A549 (cell line): ENCODE measurements at regions not wholly inside any gene's neighbourhood (a gene's known extent, or its start where the extent isn't known, plus 50 kb on each side); places are given as distances from the start of the nearest gene placed in this dataset.

Source experiments
- ATAC-seq, 2 experiments: fragments of 200-7000 bp in 1 of 2; fragments of >200 bp in 1 of 2; cut with Nextera tagmentation in 1 of 2; cut with Tn5 transposase in 1 of 2; 3 replicates each; pipeline versions ENCODE4 v1.8.0 to v1.9.1; 2018 to 2020; ENCODE audit warnings: mild to moderate bottlenecking in 1 of 2, moderate library complexity in 1 of 2
- CTCF ChIA-PET: fragments of 300-600 bp; sonication (Branson Sonifier 250); formaldehyde crosslinking; extraction: SDS; loops from one replicate; lab custom pipeline; 2021; ENCODE audit warnings: antibody characterized with exemption, inconsistent platforms; lab: Yijun Ruan, JAX
- POLR2A ChIA-PET: fragments of 350-600 bp; formaldehyde crosslinking; extraction: SDS; loops from one replicate; lab custom pipeline; 2021; ENCODE audit warnings: antibody characterized with exemption, inconsistent platforms; lab: Yijun Ruan, JAX
- DNase-seq, 2 experiments: peaks; one replicate each; pipeline versions ENCODE4 v3.0.0 to v3.0.0-alpha.2; 2011 to 2016; ENCODE audit warnings: low read depth in 1 of 2, low spot score in 1 of 2
- FAIRE-seq: peaks from 2 replicates; lab custom pipeline; 2011; peaks lifted over from hg19 to GRCh38; lab: Jason Lieb, UNC
- H3K27ac ChIP-seq, 2 experiments: fragments of >200 bp; sonication (Bioruptor Twin); formaldehyde crosslinking; 3 replicates each; pipeline ENCODE4 v1.5.1; 2016 to 2017
- H3K4me1 ChIP-seq: fragments of >200 bp; sonication (Bioruptor Twin); formaldehyde crosslinking; 3 replicates; pipeline ENCODE4 v1.6.1; 2016
- H3K4me2 ChIP-seq: fragments of >200 bp; sonication (Bioruptor Twin); formaldehyde crosslinking; 3 replicates; pipeline ENCODE4 v1.6.1; 2016
- H3K4me3 ChIP-seq: fragments of >200 bp; sonication (Bioruptor Twin); formaldehyde crosslinking; 3 replicates; pipeline ENCODE4 v1.5.1; 2016
- H3K9me3 ChIP-seq: fragments of >200 bp; sonication (Bioruptor Twin); formaldehyde crosslinking; 3 replicates; pipeline ENCODE4 v1.6.1; 2016
- BCL3 ChIP-seq: fragments of >200 bp; sonication (Bioruptor Twin); formaldehyde crosslinking; IDR thresholded peaks from 3 replicates; pipeline ENCODE4 v1.6.1; 2016
- CEBPB ChIP-seq, 2 experiments: fragments of >200 bp in 1 of 2; sonication (Bioruptor Twin) in 1 of 2; formaldehyde crosslinking in 1 of 2; IDR thresholded peaks; 2 replicates each; pipeline ENCODE4 v1.6.1; 2012 to 2016
- CHD2 ChIP-seq: fragments of 150-350 bp; IDR thresholded peaks from 2 replicates; pipeline ENCODE4 v1.6.1; 2014; ENCODE audit warnings: low read length; ENCODE audit not compliant: partially characterized antibody
- EHF ChIP-seq: fragments of 250-450 bp; sonication (Bioruptor Pico); IDR thresholded peaks from 2 replicates; pipeline ENCODE4 v1.5.0; 2020; ENCODE audit warnings: mild to moderate bottlenecking
- EP300 ChIP-seq, 2 experiments: fragments of >200 bp; sonication (Bioruptor Twin); formaldehyde crosslinking; IDR thresholded peaks; 2 replicates in 1 of 2; 3 replicates in 1 of 2; pipeline ENCODE4 v1.6.1; 2016 to 2017
- FOSL2 ChIP-seq, 2 experiments: fragments of 450-650 bp in 1 of 2; fragments of >200 bp in 1 of 2; sonication (Bioruptor Twin) in 1 of 2; formaldehyde crosslinking; IDR thresholded peaks; 2 replicates each; pipeline versions ENCODE4 v1.5.0 to v1.6.1; 2016 to 2020; ENCODE audit warnings: mild to moderate bottlenecking in 1 of 2, moderate library complexity in 1 of 2
- FOXS1 ChIP-seq: fragments of 250-450 bp; sonication (Bioruptor Pico); IDR thresholded peaks from 2 replicates; pipeline ENCODE4 v1.5.0; 2020; ENCODE audit warnings: mild to moderate bottlenecking, moderate library complexity
- GATA3 ChIP-seq: IDR thresholded peaks from 2 replicates; pipeline ENCODE4 v1.6.1; 2012; ENCODE audit warnings: borderline replicate concordance
- HOXA7 ChIP-seq: fragments of 250-450 bp; sonication (Bioruptor Pico); IDR thresholded peaks from 2 replicates; pipeline ENCODE4 v1.5.0; 2020; ENCODE audit warnings: mild to moderate bottlenecking, moderate library complexity
- HOXB5 ChIP-seq: fragments of 250-450 bp; sonication (Bioruptor Pico); IDR thresholded peaks from 2 replicates; pipeline ENCODE4 v1.5.0; 2020; ENCODE audit warnings: mild to moderate bottlenecking, moderate library complexity
- KDM1A ChIP-seq: fragments of 200-600 bp; sonication (generic); IDR thresholded peaks from 2 replicates; pipeline ENCODE4 v1.6.1; 2016; ENCODE audit warnings: low read depth, mild to moderate bottlenecking
- KDM5A ChIP-seq: fragments of 200-600 bp; sonication (generic); IDR thresholded peaks from 2 replicates; pipeline ENCODE4 v1.6.1; 2016; ENCODE audit warnings: antibody characterized with exemption, mild to moderate bottlenecking
- MAFK ChIP-seq: fragments of 450-650 bp; IDR thresholded peaks from 2 replicates; pipeline ENCODE4 v1.6.1; 2014; ENCODE audit not compliant: partially characterized antibody
- MAX ChIP-seq: IDR thresholded peaks from 2 replicates; pipeline ENCODE4 v1.6.1; 2012
- NFE2L2 ChIP-seq: fragments of 150-350 bp; conservative IDR thresholded peaks from 2 replicates; pipeline ENCODE4 v1.6.1; 2014; ENCODE audit warnings: low read length
- PHF8 ChIP-seq: fragments of 200-600 bp; sonication (generic); IDR thresholded peaks from 2 replicates; pipeline ENCODE4 v1.6.1; 2016; ENCODE audit warnings: low read depth, mild to moderate bottlenecking, antibody characterized with exemption, moderate library complexity, borderline replicate concordance
- POLR2AphosphoS2 ChIP-seq: conservative IDR thresholded peaks from 2 replicates; pipeline ENCODE4 v1.6.1; 2012; ENCODE audit warnings: low read length, improper control_type of control experiment, inconsistent platforms
- RFX5 ChIP-seq: fragments of 450-650 bp; IDR thresholded peaks from 2 replicates; pipeline ENCODE4 v1.7.1; 2014; ENCODE audit warnings: antibody characterized with exemption, mild to moderate bottlenecking, moderate library complexity
- SMC3 ChIP-seq: fragments of >200 bp; sonication (Bioruptor Twin); formaldehyde crosslinking; IDR thresholded peaks from 3 replicates; pipeline ENCODE4 v1.6.1; 2018; ENCODE audit warnings: inconsistent platforms
- TFCP2L1 ChIP-seq: fragments of 250-450 bp; sonication (Bioruptor Pico); IDR thresholded peaks from 2 replicates; pipeline ENCODE4 v1.5.0; 2021; ENCODE audit warnings: mild to moderate bottlenecking
- TP53 ChIP-seq: fragments of 250-450 bp; sonication (Bioruptor Pico); IDR thresholded peaks from 2 replicates; pipeline ENCODE4 v1.5.0; 2021; ENCODE audit warnings: mild to moderate bottlenecking, moderate library complexity
- ZC3H11A ChIP-seq: fragments of 450-650 bp; IDR thresholded peaks from 2 replicates; pipeline ENCODE4 v1.6.1; 2014; ENCODE audit warnings: antibody characterized with exemption, mild to moderate bottlenecking
- ZFP36 ChIP-seq: fragments of 450-650 bp; IDR thresholded peaks from 2 replicates; pipeline ENCODE4 v1.6.1; 2014; ENCODE audit warnings: borderline replicate concordance; ENCODE audit not compliant: partially characterized antibody
- WGBS: methylation state at CpG from one replicate; pipeline ENCODE4 v1.1.6; 2017; ENCODE audit errors: missing lambda C conversion rate; 5-methylcytosine and 5-hydroxymethylcytosine counted together
- TF ChIP-seq, protein P1 (sequence below): fragments of 250-450 bp; sonication (Bioruptor Pico); IDR thresholded peaks from 2 replicates; pipeline ENCODE4 v1.5.0; 2020; ENCODE audit warnings: low read depth, mild to moderate bottlenecking, moderate library complexity

GRCh38 chr9:90330231-90330630 lies 312.4 kb downstream of the DIRAS2 start:
- WGBS = 66% methylated on average over 3 of the region's 3 CpGs
- CTCF ChIA-PET = no interaction called here
- peaks cover 32% of the 10 kb centered on the region for H3K4me1 ChIP-seq
- POLR2A ChIA-PET = no interaction called here
- H3K4me2 ChIP-seq = no peak overlapping the region
- DNase-seq (no peak), ATAC-seq (no peak), FAIRE-seq (peak; percentile 43)
- H3K4me3 ChIP-seq = no peak overlapping the region
- no peaks in the 10 kb centered on the region for H3K9me3 ChIP-seq
- no peak for TF ChIP-seq PHF8
- TF ChIP-seq FOXS1 (CRISPR knock-in tag) = no peak
- no peak for TF ChIP-seq CEBPB (IDR thresholded peaks at IDR 0.05)
- no peak for TF ChIP-seq CHD2
- no peak for TF ChIP-seq EHF (CRISPR knock-in tag)
- no peak for TF ChIP-seq KDM1A
- no peak for TF ChIP-seq MAFK
- no peak for TF ChIP-seq KDM5A
- TF ChIP-seq HOXB5 (CRISPR knock-in tag) = no peak
- TF ChIP-seq GATA3 = no peak
- TF ChIP-seq RFX5 = no peak
- no peak overlapping the region for H3K27ac ChIP-seq

DNA sequence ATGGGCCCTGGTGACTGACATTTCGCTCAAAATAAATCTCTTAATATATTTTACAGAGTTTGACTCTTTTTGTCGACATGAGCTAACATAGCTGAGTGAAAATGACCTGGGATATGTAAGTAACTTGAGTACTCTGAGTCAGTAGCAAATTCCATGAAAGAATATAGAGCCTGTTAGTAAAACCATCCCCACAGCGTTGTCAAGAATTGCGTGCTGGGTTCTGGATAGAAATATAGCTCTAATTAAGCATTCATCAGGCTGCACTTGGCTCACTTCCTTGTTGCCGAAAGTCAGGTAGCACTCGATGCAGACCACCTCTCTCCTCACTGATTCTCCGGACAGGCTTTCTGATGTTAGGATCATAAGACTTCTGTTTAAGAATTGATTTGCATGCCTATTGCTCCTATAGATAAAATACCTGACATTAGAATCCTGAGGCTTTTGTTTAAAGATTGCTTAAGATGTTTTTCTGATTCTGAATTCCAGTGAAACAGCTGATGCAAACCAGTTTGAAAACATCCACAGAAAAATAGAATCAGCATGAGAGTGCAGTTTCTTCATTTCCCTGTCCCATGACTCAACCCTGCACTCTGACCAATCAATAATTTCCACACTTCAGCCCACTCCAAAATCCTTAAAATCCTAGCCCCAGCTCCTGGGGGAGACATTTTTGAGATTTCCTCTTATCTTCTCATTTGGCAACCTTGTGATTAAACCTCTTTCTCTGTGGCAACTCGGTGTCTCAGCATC lies 310.6 kb downstream of the DIRAS2 start:
- TF ChIP-seq MAFK (peak; percentile 73), SMC3 (no peak), FOSL2 (IDR thresholded peaks at IDR 0.05) (no peak), FOSL2 (CRISPR knock-in tag; IDR thresholded peaks at IDR 0.05) (peak; percentile 30), ZFP36 (no peak), MAX (no peak), CEBPB (IDR thresholded peaks at IDR 0.05) (peak; percentile 22 to 24; a peak in 1 of 4 replicates), EP300 (IDR thresholded peaks at IDR 0.05) (0 out of 5 replicates have a peak, but pooled peaks of 1 of the 2 experiments have one; percentile 26), BCL3 (no peak), NFE2L2 (peak; percentile 63), EHF (CRISPR knock-in tag) (no peak), TP53 (no peak)
- peak overlapping the region; percentile 47 for H3K4me2 ChIP-seq
- H3K4me3 ChIP-seq = no peak overlapping the region
- DNase-seq = peak in 1 of 2 experiments; percentile 64
- H3K27ac ChIP-seq = peak overlapping the region; percentile 67 to 78
- no peaks in the 10 kb centered on the region for H3K9me3 ChIP-seq
- ChIA-PET POLR2A (no interaction called here), CTCF (interaction anchor here (0.8 to 1.2 kb wide), 2 partner anchors 9 to 352 kb away, joined by 3 read pairs; no protein-coding TSS in a partner anchor)
- WGBS = 71% methylated on average over 8 of the region's 8 CpGs
- no peak for FAIRE-seq
- H3K4me1 ChIP-seq = peaks cover 23% of the 10 kb centered on the region
- peak; percentile 50 to 66; a peak in 3 of 6 replicates for ATAC-seq

DNA sequence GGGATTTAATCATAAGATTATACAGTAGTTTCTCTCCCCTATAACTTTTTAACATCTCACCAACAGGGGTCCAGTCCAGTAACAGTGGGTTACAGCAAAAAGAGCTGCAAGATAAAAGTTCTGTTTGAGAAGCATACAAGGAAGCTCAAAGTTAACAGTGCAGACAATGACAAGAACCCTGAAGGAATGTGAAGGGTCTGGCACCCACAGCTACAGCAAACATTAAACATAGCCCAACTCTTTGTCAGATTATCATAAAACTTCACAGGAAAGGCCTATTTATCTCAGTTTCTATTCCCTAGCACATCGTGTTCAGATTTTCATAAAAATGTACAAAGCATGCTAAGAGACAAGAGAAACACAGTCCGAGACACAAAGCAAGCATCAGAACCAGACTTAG lies 309.4 kb downstream of the DIRAS2 start:
- Histone ChIP-seq H3K9me3 (no peaks in the 10 kb centered on the region), H3K27ac (peak overlapping the region; percentile 67 to 71), H3K4me1 (peaks cover 23% of the 10 kb centered on the region), H3K4me3 (no peak overlapping the region), H3K4me2 (no peak overlapping the region)
- no peak for TF ChIP-seq MAFK
- TF ChIP-seq, protein P1, sequence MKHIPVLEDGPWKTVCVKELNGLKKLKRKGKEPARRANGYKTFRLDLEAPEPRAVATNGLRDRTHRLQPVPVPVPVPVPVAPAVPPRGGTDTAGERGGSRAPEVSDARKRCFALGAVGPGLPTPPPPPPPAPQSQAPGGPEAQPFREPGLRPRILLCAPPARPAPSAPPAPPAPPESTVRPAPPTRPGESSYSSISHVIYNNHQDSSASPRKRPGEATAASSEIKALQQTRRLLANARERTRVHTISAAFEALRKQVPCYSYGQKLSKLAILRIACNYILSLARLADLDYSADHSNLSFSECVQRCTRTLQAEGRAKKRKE (CRISPR knock-in tag) = no peak
- TF ChIP-seq RFX5 = no peak
- no peak for TF ChIP-seq ZC3H11A
- no peak for TF ChIP-seq HOXA7 (CRISPR knock-in tag)
- no peak for TF ChIP-seq CHD2
- TF ChIP-seq POLR2AphosphoS2 = no peak
- TF ChIP-seq KDM5A = no peak
- TF ChIP-seq TFCP2L1 = no peak
- no peak for TF ChIP-seq SMC3
- ChIA-PET CTCF (interaction anchor here (1.2 kb wide), 1 partner anchor 10 kb away, joined by 3 read pairs; no protein-coding TSS in a partner anchor), POLR2A (no interaction called here)
- ATAC-seq (no peak; a peak in 1 of 6 replicates), DNase-seq (no peak), FAIRE-seq (no peak)
- 48% methylated on average over 2 of the region's 2 CpGs for WGBS
